ENCODE measurements at regions not wholly inside any gene's neighbourhood (a gene's known extent, or its start where the extent isn't known, plus 50 kb on each side); places are given as distances from the start of the nearest gene placed in this dataset.

DNA sequence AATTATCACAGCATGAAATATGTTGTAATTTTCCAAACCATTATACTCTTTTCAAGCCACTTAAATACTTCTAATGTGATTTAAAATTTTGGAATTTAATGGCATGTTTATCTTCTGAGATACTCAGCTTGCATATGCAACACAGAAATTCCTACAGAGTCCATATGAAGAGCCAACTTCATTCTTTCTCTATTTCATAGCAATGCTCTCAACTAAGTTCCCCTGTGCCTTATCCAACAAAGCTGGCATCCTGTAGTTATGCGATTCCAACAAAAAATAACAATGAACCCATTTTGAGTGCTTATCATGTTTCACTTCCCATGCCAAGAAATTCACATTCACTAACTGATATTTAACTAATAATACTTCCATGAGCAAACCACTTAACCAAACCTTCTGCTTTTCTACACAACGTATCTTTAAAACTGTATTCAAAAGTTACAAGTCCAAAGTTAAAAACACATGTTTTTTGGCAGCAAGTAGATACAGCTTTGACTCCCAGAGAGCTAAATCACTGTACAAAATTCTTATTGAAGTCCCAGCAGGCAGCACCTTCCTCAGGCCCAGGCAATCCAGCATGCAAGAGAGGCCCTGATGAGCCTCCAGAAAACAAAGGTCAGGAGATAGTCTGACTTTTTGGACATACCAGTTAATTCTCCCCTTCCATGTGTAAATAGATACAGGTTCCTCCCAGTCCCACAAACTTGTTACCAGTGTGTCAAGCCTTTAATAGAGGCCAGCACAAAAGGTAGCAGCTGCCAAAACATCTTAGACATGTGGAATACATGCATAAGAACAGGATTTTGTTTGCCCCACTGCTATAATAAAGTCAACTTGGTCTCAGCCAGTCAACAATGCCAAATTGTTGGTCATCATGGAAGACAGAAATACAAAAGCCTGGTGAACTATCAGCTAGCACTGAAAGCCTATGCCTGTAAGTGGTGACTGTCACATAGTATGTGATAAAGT is 113.1 kb upstream of the WDR75 start:
- TF ChIP-seq ZNF274 (IDR thresholded peaks at IDR 0.05; ENCODE audit: low read depth, low read length) (no peak), YY1 (IDR thresholded peaks at IDR 0.05; ENCODE audit: insufficient read depth, insufficient read length) (no peak), SUZ12 (IDR thresholded peaks at IDR 0.05; ENCODE audit: extremely low read depth, insufficient read depth, insufficient read length) (no peak)
